Stimulated activated CD8-positive, alpha-beta memory T cell treated with anti-CD3 and anti-CD28 coated beads, Interleukin-15, amount 100 ng/mL, for 48 hours (primary cell): ENCODE measurements at regions not wholly inside any gene's neighbourhood (a gene's known extent, or its start where the extent isn't known, plus 50 kb on each side); places are given as distances from the start of the nearest gene placed in this dataset.

Experiments
- DNase-seq, 2 donors: peaks; one replicate each; pipeline ENCODE4 v3.0.0-alpha.2; 2020; ENCODE audit warnings: low read depth in 2 of 2

DNA sequence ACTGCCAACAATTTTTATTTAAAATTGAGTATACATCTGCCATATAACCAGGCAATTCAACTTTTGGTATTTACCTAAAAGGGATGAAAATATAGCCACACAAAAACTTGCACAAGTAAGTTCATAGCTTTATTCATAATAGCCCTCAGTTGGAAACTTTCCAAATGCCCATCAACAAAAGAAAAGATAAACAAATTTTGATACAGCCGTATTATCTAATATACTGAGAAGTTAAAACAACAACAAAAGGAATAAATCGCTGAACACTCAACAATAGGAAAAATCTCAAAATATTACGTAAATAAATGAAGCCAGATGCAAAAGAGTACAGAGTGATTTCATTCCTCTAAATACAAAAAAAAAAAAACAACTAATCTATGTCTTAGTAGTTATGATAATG is 399.2 kb upstream of the SEMA3D start:
- no peak for DNase-seq

DNA sequence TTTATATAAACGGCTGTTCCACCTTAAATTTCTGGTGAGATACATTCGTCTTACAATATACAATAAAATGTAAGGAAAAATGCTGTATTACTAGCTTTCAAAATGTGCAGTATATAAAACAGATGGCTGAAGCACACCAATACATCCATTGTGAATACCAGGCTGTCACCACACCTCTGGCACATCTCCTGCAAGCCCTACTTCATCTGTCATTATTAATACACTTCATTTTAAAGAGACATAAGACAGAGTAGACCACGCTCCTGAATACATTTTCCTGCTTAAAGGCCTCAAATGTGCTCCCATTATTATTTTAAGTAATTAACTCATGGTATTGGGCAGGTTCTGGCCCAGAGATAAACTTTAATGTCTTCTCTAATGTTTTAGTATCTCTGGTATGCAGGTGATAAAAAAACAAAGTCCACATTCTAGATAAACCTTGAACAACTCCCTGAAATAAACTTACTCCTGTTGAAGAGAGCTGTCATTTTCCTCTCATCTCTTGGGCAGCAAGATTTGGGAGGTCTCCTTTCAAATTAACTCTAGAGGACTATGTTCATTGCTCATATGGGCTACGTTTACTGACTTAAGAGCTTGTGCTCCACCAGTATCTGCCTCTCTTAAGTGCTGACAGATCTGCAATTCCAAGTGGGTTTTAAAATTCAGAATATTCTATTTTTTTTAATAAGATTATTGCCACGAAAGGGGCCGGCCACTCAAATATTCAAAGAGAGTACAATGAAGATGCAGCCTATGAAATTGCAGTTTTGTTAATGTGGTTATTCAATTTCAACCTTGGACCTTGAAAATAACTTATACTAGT is 396.5 kb upstream of the SEMA3D start:
- DNase-seq = no peak

GRCh38 chr7:85573844-85574243 is 387.0 kb upstream of the SEMA3D start:
- DNase-seq = no peak

GRCh38 chr7:85573346-85573745 is 386.5 kb upstream of the SEMA3D start:
- no peak for DNase-seq

DNA sequence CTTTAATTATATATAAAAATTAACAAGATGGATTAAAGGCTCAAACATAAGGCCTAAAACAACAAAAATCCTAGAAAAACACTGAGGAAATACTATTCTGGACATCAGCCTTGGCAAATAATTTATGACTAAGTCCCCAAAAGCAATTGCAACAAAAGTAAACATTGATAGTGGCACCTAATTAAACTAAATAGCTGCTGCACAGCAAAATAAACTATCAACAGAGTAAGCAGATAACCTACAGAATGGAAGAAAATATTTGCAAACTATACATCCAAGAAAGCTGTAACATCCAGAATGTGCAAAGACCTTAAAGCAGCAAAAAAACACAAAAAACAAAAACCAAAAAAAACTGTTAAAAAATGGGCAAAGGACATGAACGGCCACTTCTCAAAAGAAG is 384.0 kb upstream of the SEMA3D start:
- no peak for DNase-seq

DNA sequence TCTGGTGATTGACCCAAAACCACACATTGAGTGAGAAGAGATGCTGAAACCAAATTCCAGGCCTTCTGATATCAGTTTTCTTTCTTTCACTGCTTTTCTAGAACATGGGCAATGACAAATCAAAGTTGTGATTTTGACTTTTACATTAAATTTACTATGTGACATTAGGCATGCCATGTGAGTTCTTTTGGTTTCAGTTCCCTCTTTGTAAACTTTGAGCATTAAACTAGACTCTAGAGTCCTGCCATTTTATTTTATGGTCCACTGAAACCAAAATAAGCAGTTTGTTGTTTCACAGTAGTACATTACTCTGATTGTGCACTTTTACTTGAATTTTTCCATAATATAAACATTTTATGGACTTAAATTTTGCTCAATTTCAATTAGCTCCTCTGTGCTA is 381.1 kb upstream of the SEMA3D start:
- no peak for DNase-seq

GRCh38 chr7:85566095-85566794 is 379.4 kb upstream of the SEMA3D start:
- DNase-seq = no peak

- no peak for DNase-seq
Observed at GRCh38 chr7:85565276-85565675, 378.4 kb upstream of the SEMA3D start.

- no peak for DNase-seq
Observed at GRCh38 chr7:85564861-85565260, 378.0 kb upstream of the SEMA3D start.

- DNase-seq = no peak
Observed at GRCh38 chr7:85561706-85562105, 374.9 kb upstream of the SEMA3D start.

- no peak for DNase-seq
Observed at GRCh38 chr7:85554236-85555178, 367.7 kb upstream of the SEMA3D start.

DNA sequence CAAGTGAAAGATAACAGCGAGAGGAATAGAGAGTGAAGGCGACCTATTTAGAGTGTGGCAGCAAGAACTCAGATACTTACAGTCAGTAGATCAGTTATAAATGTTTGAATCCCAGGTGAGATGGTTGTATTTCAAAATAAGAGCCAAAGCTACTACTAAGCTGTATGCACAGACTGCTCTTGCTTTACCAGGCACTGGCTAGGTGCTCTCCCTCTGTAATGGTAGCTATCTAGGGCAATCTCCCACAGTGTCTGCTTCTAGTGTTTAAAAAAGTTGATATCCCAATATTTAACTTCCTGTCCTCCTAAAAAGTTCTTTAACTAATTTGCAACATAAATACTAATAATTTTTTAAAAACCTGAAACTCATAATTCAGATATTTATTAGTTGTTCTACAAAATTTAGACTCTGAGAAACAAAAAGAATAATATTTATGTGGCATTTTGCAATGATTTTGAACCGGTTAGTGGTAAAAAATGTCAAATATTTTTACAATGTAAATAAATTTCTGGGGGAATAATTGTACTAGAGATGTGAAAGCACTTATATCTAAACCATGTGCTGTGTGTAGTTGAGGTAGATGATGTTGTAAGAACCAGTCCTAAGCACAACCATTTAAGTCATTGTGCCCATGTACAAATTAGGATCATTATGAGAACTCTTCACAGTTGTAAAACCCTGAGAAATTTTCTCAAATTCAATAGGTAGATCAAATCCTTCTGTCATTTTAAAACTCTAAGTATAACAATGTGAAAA is 349.3 kb upstream of the SEMA3D start:
- no peak for DNase-seq

- DNase-seq = no peak
Observed at GRCh38 chr7:85529831-85530230, 343.0 kb upstream of the SEMA3D start.

DNA sequence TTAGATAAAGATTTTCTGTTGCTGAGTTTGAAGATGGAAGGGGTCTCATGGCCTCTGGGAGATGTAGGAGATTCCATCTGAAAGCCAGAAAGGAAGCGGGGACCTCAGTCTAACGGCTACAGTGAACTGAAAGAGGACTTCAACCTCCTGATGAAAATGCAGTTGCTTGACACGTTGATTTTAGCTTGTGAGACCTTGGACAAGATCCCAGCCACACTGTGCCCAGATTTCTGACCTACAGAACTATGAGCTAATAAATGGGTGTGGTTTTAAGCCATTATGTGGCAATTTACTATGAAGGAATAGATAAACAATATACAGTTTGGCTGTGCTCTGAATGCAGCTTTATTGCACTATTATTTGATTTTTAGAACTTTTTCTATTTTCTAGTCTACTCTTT is 342.3 kb upstream of the SEMA3D start:
- no peak for DNase-seq

- DNase-seq = no peak
Observed at GRCh38 chr7:85528581-85528980, 341.7 kb upstream of the SEMA3D start.

DNA sequence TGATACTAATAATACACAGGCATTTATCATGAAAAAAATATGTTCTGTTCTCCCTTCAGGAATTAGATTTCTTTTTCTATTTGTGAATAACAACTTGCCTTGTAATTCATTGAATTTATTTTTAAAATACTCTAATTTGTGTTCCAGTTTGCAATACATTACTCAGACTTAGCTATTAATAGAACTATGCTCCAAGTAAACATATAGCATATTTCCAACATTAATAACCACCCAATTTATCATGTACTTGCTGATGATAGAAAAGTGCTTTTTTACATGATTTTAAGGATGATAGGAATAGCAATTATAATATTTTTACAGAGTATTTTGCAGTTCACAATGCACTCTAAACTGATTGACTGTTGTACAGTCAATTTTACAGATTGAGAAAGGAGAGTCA is 338.8 kb upstream of the SEMA3D start:
- no peak for DNase-seq

- DNase-seq = no peak
Observed at GRCh38 chr7:85522070-85522469, 335.2 kb upstream of the SEMA3D start.

- DNase-seq = no peak
Observed at GRCh38 chr7:85521108-85521694, 334.3 kb upstream of the SEMA3D start.

GRCh38 chr7:85520175-85520574 is 333.3 kb upstream of the SEMA3D start:
- no peak for DNase-seq

DNA sequence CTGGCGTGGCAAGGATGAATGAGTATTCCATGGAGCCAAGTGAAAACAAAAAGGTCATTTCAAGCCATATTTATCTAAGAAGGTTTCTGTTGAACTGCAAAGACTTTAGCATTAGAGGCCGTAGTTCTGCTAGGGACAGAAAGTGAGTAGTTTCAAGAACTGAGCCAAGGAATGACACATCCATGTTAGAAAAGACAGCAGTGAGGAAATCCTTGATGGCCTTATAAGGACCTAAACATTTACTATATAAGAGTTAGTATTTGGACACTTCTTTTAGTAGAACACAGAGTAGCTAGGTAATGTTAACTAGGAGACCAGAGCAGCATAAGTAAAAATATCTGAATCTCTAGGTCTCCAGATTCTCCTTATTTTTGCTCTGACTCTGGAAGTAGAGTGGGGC is 329.8 kb upstream of the SEMA3D start:
- no peak for DNase-seq

GRCh38 chr7:85512790-85513189 is 325.9 kb upstream of the SEMA3D start:
- no peak for DNase-seq
